H1 (cell line): ENCODE measurements at regions not wholly inside any gene's neighbourhood (a gene's known extent, or its start where the extent isn't known, plus 50 kb on each side); places are given as distances from the start of the nearest gene placed in this dataset.

Experiments used
- ATF3 ChIP-seq: IDR thresholded peaks from 2 replicates; pipeline ENCODE4 v1.6.1; 2011; ENCODE audit warnings: low read depth, mild to moderate bottlenecking, low read length; ENCODE audit not compliant: insufficient read depth
- CHD2 ChIP-seq: IDR thresholded peaks from 2 replicates; pipeline ENCODE4 v1.6.1; 2012; ENCODE audit warnings: low read length, improper control_type of control experiment
- CHD7 ChIP-seq: fragments of 300-600 bp; sonication (generic); IDR thresholded peaks from 2 replicates; pipeline ENCODE4 v1.7.1; 2012; ENCODE audit warnings: low read length, moderate library complexity, mild to moderate bottlenecking, inconsistent platforms; ENCODE audit not compliant: insufficient replicate concordance
- CTCF ChIP-seq, 3 experiments: IDR thresholded peaks; 1 replicate in 2 of 3; 2 replicates in 1 of 3; pipeline versions ENCODE4 v1.5.1 to v1.6.1; 2011; ENCODE audit warnings: low read length in 3 of 3, mild to moderate bottlenecking in 3 of 3, inconsistent platforms in 2 of 3, low read depth in 1 of 3, moderate library complexity in 1 of 3; ENCODE audit not compliant: insufficient read depth in 1 of 3; ENCODE audit errors: control extremely low read depth in 1 of 3
- EP300 ChIP-seq, 2 experiments: IDR thresholded peaks; 1 replicate in 1 of 2; 2 replicates in 1 of 2; pipeline ENCODE4 v1.6.1; 2011 to 2012; ENCODE audit warnings: low read depth in 2 of 2, low read length in 2 of 2, mild to moderate bottlenecking in 2 of 2, borderline replicate concordance in 1 of 2, inconsistent platforms in 1 of 2, moderate library complexity in 1 of 2
- GABPA ChIP-seq: IDR thresholded peaks from 2 replicates; pipeline ENCODE4 v1.6.1; 2011; ENCODE audit warnings: mild to moderate bottlenecking, low read length, moderate library complexity, borderline replicate concordance; ENCODE audit not compliant: insufficient read depth
- HDAC2 ChIP-seq, 2 experiments: fragments of 300-600 bp in 1 of 2; sonication (generic) in 1 of 2; IDR thresholded peaks; 2 replicates each; pipeline ENCODE4 v1.6.1; 2011 to 2012; ENCODE audit warnings: low read depth in 2 of 2, low read length in 2 of 2, mild to moderate bottlenecking in 2 of 2, moderate library complexity in 2 of 2, borderline replicate concordance in 1 of 2, inconsistent platforms in 1 of 2
- PHF8 ChIP-seq: fragments of 200-600 bp; sonication (generic); conservative IDR thresholded peaks from 2 replicates; pipeline ENCODE4 v1.7.1; 2012; ENCODE audit warnings: low read depth, mild to moderate bottlenecking, inconsistent platforms, low read length, moderate library complexity
- POLR2A ChIP-seq, 2 experiments: IDR thresholded peaks; 1 replicate in 1 of 2; 2 replicates in 1 of 2; pipeline ENCODE4 v1.6.1; 2011; ENCODE audit warnings: low read depth in 2 of 2, low read length in 2 of 2, mild to moderate bottlenecking in 2 of 2; ENCODE audit errors: control extremely low read depth in 1 of 2
- SIRT6 ChIP-seq: IDR thresholded peaks from one replicate; pipeline ENCODE4 v1.7.1; 2012; ENCODE audit warnings: low read length, inconsistent platforms
- USF2 ChIP-seq: IDR thresholded peaks from 2 replicates; pipeline ENCODE4 v1.6.1; 2011; ENCODE audit warnings: low read length, improper control_type of control experiment
- YY1 ChIP-seq: IDR thresholded peaks from 2 replicates; pipeline ENCODE4 v1.6.1; 2011; ENCODE audit warnings: low read depth, mild to moderate bottlenecking, low read length
- ZNF274 ChIP-seq: IDR thresholded peaks from 2 replicates; pipeline ENCODE4 v1.7.0; 2012; ENCODE audit warnings: low read length, borderline replicate concordance; ENCODE audit errors: extremely low read depth

- no peak for TF ChIP-seq ATF3
- TF ChIP-seq GABPA, result no peak
- no peak for TF ChIP-seq CTCF (IDR thresholded peaks at IDR 0.05; ENCODE audit: control extremely low read depth in 1 of 3, insufficient read depth in 1 of 3, low read depth in 1 of 3, low read length in 3 of 3)
- TF ChIP-seq PHF8, result no peak
- no peak for TF ChIP-seq EP300 (IDR thresholded peaks at IDR 0.05; ENCODE audit: borderline replicate concordance in 1 of 2, low read depth in 2 of 2, low read length in 2 of 2)
- TF ChIP-seq HDAC2 (IDR thresholded peaks at IDR 0.05; ENCODE audit: borderline replicate concordance in 1 of 2, low read depth in 2 of 2, low read length in 2 of 2), result no peak
- TF ChIP-seq YY1, result no peak
- TF ChIP-seq SIRT6, result no peak
- TF ChIP-seq USF2, result no peak
- no peak for TF ChIP-seq CHD2
- TF ChIP-seq CHD7, result no peak
- no peak for TF ChIP-seq POLR2A (IDR thresholded peaks at IDR 0.05; ENCODE audit: control extremely low read depth in 1 of 2, low read depth in 2 of 2, low read length in 2 of 2)
- TF ChIP-seq ZNF274, result no peak
These were observed 50.6 kb upstream of the EHBP1 start for GRCh38 chr2:62654876-62655359.
